ENCODE measurements at regions not wholly inside any gene's neighbourhood (a gene's known extent, or its start where the extent isn't known, plus 50 kb on each side); places are given as distances from the start of the nearest gene placed in this dataset.
"Not testable (repeated sequence)": the region's sequence is repeated elsewhere in the genome, so short reads cannot be mapped to it uniquely, and the experiment has no call there.

GRCh38 chr12:124123296-124124000 is 150.4 kb downstream of the ZNF664 start:
- no peak overlapping the region for H3K27ac ChIP-seq
- peaks cover 31 to 41% of the 10 kb centered on the region in 2 donors for H3K4me1 ChIP-seq (replicated peaks in 1 of 2)
- WGBS, 10 experiments = 0 to 90% (median 81%) methylated on average over 2 to 7 of the region's 10 CpGs; no CpG with 5 or more reads in 1 of the 10 experiments
- H3K4me3 ChIP-seq = no peak overlapping the region
- no peak for ATAC-seq (replicated peaks in 6 of 8)
- in situ Hi-C loops (cut with MboI; ENCODE audit: low pct_unique_long_range_greater_than_20kb in 2 of 9, low sequenced_read_pairs in 9 of 9, unreplicated experiment in 9 of 9) = no loop called here

- WGBS, 10 experiments = 4 to 80% (median 36%) methylated on average over 2 to 7 of the region's 10 CpGs
- Histone ChIP-seq H3K4me3 (no peak overlapping the region), H3K4me1 (replicated peaks in 1 of 2) (peaks cover 32 to 33% of the 10 kb centered on the region in 2 donors), H3K27ac (peak overlapping the region; percentile 8 to 72)
- in situ Hi-C loops (cut with MboI; ENCODE audit: low pct_unique_long_range_greater_than_20kb in 2 of 9, low sequenced_read_pairs in 9 of 9, unreplicated experiment in 9 of 9) = no loop called here
- ATAC-seq (replicated peaks in 6 of 8) = peak in 5 of 8 experiments; percentile 73 to 92 (median 87)
These were observed 152.3 kb downstream of the ZNF664 start for GRCh38 chr12:124125203-124125871.

- H3K4me3 ChIP-seq = no peak overlapping the region
- in situ Hi-C loops (cut with MboI; ENCODE audit: low pct_unique_long_range_greater_than_20kb in 2 of 9, low sequenced_read_pairs in 9 of 9, unreplicated experiment in 9 of 9) = no loop called here
- 20 to 100% (median 87%) methylated on average over 1 to 11 of the region's 15 CpGs; no CpG with 5 or more reads in 1 of the 10 experiments for WGBS, 10 experiments
- H3K27ac ChIP-seq = no peak overlapping the region
- ATAC-seq (replicated peaks in 6 of 8) = peak in 1 of 8 experiments; percentile 36
- H3K4me1 ChIP-seq (replicated peaks in 1 of 2) = peaks cover 32 to 44% of the 10 kb centered on the region in 2 donors
These were observed 154.1 kb downstream of the ZNF664 start for GRCh38 chr12:124126950-124127655.

- Histone ChIP-seq H3K4me1 (replicated peaks in 1 of 2) (peaks cover 25 to 35% of the 10 kb centered on the region in 2 donors), H3K27ac (no peak overlapping the region), H3K4me3 (no peak overlapping the region)
- WGBS, 10 experiments = 62 to 100% (median 98%) methylated on average over 1 to 9 of the region's 9 CpGs; no CpG with 5 or more reads in 2 of the 10 experiments
- in situ Hi-C loops (cut with MboI; ENCODE audit: low pct_unique_long_range_greater_than_20kb in 2 of 9, low sequenced_read_pairs in 9 of 9, unreplicated experiment in 9 of 9) = no loop called here
- ATAC-seq (replicated peaks in 6 of 8) = no peak
These were observed 156.1 kb downstream of the ZNF664 start for GRCh38 chr12:124129132-124129531.

- Histone ChIP-seq H3K4me1 (replicated peaks in 1 of 2) (peaks cover 12 to 24% of the 10 kb centered on the region in 2 donors), H3K27ac (no peak overlapping the region), H3K4me3 (no peak overlapping the region)
- ATAC-seq (replicated peaks in 6 of 8) = peak in 3 of 8 experiments; percentile 37 to 90 (median 75)
- in situ Hi-C loops (cut with MboI; ENCODE audit: low pct_unique_long_range_greater_than_20kb in 2 of 9, low sequenced_read_pairs in 9 of 9, unreplicated experiment in 9 of 9) = no loop called here
- 0 to 100% (median 49%) methylated on average over 1 to 5 of the region's 9 CpGs; no CpG with 5 or more reads in 2 of the 10 experiments for WGBS, 10 experiments
These were observed 157.9 kb downstream of the ZNF664 start for GRCh38 chr12:124130691-124131591.

GRCh38 chr12:124131659-124132058 is 158.6 kb downstream of the ZNF664 start:
- ATAC-seq (replicated peaks in 6 of 8) = no peak
- Histone ChIP-seq H3K27ac (no peak overlapping the region), H3K4me3 (no peak overlapping the region), H3K4me1 (replicated peaks in 1 of 2) (peaks cover 12 to 24% of the 10 kb centered on the region in 2 donors)
- WGBS, 10 experiments = 64 to 100% (median 91%) methylated on average over 1 to 5 of the region's 5 CpGs; no CpG with 5 or more reads in 3 of the 10 experiments
- in situ Hi-C loops (cut with MboI; ENCODE audit: low pct_unique_long_range_greater_than_20kb in 2 of 9, low sequenced_read_pairs in 9 of 9, unreplicated experiment in 9 of 9) = no loop called here

GRCh38 chr12:124132530-124132929 is 159.5 kb downstream of the ZNF664 start:
- in situ Hi-C loops (cut with MboI; ENCODE audit: low pct_unique_long_range_greater_than_20kb in 2 of 9, low sequenced_read_pairs in 9 of 9, unreplicated experiment in 9 of 9) = no loop called here
- H3K4me3 ChIP-seq = no peak overlapping the region
- H3K4me1 ChIP-seq (replicated peaks in 1 of 2) = peaks cover 8 to 16% of the 10 kb centered on the region in 2 donors
- 52 to 100% (median 83%) methylated on average over 1 to 2 of the region's 2 CpGs; no CpG with 5 or more reads in 4 of the 10 experiments for WGBS, 10 experiments
- no peak overlapping the region for H3K27ac ChIP-seq
- no peak for ATAC-seq (replicated peaks in 6 of 8)

GRCh38 chr12:124136796-124137195 is 158.1 kb upstream of the RFLNA start:
- Histone ChIP-seq H3K4me1 (replicated peaks in 1 of 2) (peaks cover 8 to 12% of the 10 kb centered on the region in 2 donors), H3K27ac (no peak overlapping the region), H3K4me3 (no peak overlapping the region)
- ATAC-seq (replicated peaks in 6 of 8) = no peak
- in situ Hi-C loops (cut with MboI; ENCODE audit: low pct_unique_long_range_greater_than_20kb in 2 of 9, low sequenced_read_pairs in 9 of 9, unreplicated experiment in 9 of 9) = no loop called here

- peaks cover 8 to 15% of the 10 kb centered on the region in 2 donors for H3K4me1 ChIP-seq (replicated peaks in 1 of 2)
- H3K27ac ChIP-seq = no peak overlapping the region
- in situ Hi-C loops (cut with MboI; ENCODE audit: low pct_unique_long_range_greater_than_20kb in 2 of 9, low sequenced_read_pairs in 9 of 9, unreplicated experiment in 9 of 9) = no loop called here
- 7 to 83% (median 18%) methylated on average over 1 to 4 of the region's 7 CpGs; no CpG with 5 or more reads in 2 of the 10 experiments for WGBS, 10 experiments
- peak in 4 of 8 experiments; percentile 21 to 72 (median 56) for ATAC-seq (replicated peaks in 6 of 8)
- no peak overlapping the region for H3K4me3 ChIP-seq
These were observed 153.9 kb upstream of the RFLNA start for GRCh38 chr12:124140944-124141486.

- in situ Hi-C loops (cut with MboI; ENCODE audit: low pct_unique_long_range_greater_than_20kb in 2 of 9, low sequenced_read_pairs in 9 of 9, unreplicated experiment in 9 of 9); ATAC-seq (replicated peaks in 6 of 8); H3K4me3 ChIP-seq; H3K27ac ChIP-seq: not testable (repeated sequence)
- WGBS, 10 experiments = 0 to 64% (median 60%) methylated on average over 1 to 3 of the region's 3 CpGs; no CpG with 5 or more reads in 5 of the 10 experiments
- H3K4me1 ChIP-seq (replicated peaks in 1 of 2) = peaks cover 8 to 15% of the 10 kb centered on the region in 2 donors
These were observed 153.3 kb upstream of the RFLNA start for GRCh38 chr12:124141611-124142010.

GRCh38 chr12:124142395-124143035 is 152.4 kb upstream of the RFLNA start:
- in situ Hi-C loops (cut with MboI; ENCODE audit: low pct_unique_long_range_greater_than_20kb in 2 of 9, low sequenced_read_pairs in 9 of 9, unreplicated experiment in 9 of 9) = no loop called here
- Histone ChIP-seq H3K27ac (no peak overlapping the region), H3K4me1 (replicated peaks in 1 of 2) (peaks cover 11 to 19% of the 10 kb centered on the region in 2 donors), H3K4me3 (no peak overlapping the region)
- peak in 2 of 8 experiments; percentile 73 to 74 for ATAC-seq (replicated peaks in 6 of 8)
- WGBS, 10 experiments = 33 to 100% (median 80%) methylated on average over 2 to 7 of the region's 8 CpGs

- in situ Hi-C loops (cut with MboI; ENCODE audit: low pct_unique_long_range_greater_than_20kb in 2 of 9, low sequenced_read_pairs in 9 of 9, unreplicated experiment in 9 of 9) = no loop called here
These were observed 151.2 kb upstream of the RFLNA start for GRCh38 chr12:124143726-124144125.

More at GRCh38 chr12:124143726-124144125, 151.2 kb upstream of the RFLNA start:
- 90 to 100% (median 95%) methylated on average over 1 to 4 of the region's 5 CpGs; no CpG with 5 or more reads in 5 of the 10 experiments for WGBS, 10 experiments
- Histone ChIP-seq H3K27ac (no peak overlapping the region), H3K4me1 (replicated peaks in 1 of 2) (peaks cover 20 to 32% of the 10 kb centered on the region in 2 donors), H3K4me3 (no peak overlapping the region)
- ATAC-seq (replicated peaks in 6 of 8) = no peak

Data from motor neuron (in vitro differentiated cells).